ENCODE measurements at regions not wholly inside any gene's neighbourhood (a gene's known extent, or its start where the extent isn't known, plus 50 kb on each side); places are given as distances from the start of the nearest gene placed in this dataset.

GRCh38 chr4:60455380-60455779 is 744.7 kb upstream of the ADGRL3 start (continued):
- no peak for TF ChIP-seq CTCF (conservative IDR thresholded peaks at IDR 0.05; ENCODE audit: low read depth in 2 of 2)
- no peak for TF ChIP-seq CREB1 (CRISPR knock-in tag; IDR thresholded peaks at IDR 0.05; ENCODE audit: low read depth)
- TF ChIP-seq ZNF331 (CRISPR knock-in tag; IDR thresholded peaks at IDR 0.05; ENCODE audit: low read depth) = no peak
- no peak for TF ChIP-seq POLR2AphosphoS5 (IDR thresholded peaks at IDR 0.05; ENCODE audit: low read depth)
- no peak for TF ChIP-seq EZH2 (IDR thresholded peaks at IDR 0.05; ENCODE audit: low read depth, unreplicated experiment)

DNA sequence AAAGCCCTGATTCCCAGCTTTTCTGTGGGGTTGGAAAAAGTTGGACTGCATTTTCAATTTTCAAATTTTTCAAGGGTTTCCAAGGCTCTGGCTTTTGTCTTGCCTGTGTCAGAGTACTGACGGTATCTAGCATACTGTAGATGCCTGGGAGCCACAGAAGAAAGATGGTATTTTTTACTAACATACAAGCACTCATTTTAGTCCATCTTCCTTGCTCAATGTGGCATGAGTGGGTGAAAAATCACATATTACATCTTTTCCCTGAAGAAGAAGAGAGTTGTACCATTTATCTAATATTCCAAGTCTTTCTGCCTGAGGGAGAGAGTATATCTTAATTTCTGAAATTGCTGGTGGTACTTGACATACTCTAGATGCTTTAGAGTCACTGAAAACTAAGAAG is 738.6 kb upstream of the ADGRL3 start:
- H3K79me2 ChIP-seq (replicated peaks; ENCODE audit: insufficient read depth) = no peaks in the 10 kb centered on the region
- H3K36me3 ChIP-seq (ENCODE audit: insufficient read depth) = no peaks in the 10 kb centered on the region
- H3K4me1 ChIP-seq (ENCODE audit: insufficient read depth) = no peaks in the 10 kb centered on the region
- Mint-ChIP-seq H3K36me3 (ENCODE audit: low read depth) (peaks cover 2% of the 10 kb centered on the region; the same call in 1 of the 3 replicates), H3K4me3 (no peak overlapping the region), H3K27ac (no peak overlapping the region), H3K27me3 (ENCODE audit: insufficient read depth, low read depth, poor library complexity) (no peaks in the 10 kb centered on the region), H3K9me3 (peaks cover 3% of the 10 kb centered on the region; the same call in 2 of the 3 replicates), H3K4me1 (no peaks in the 10 kb centered on the region)
- H3K27ac ChIP-seq (ENCODE audit: low read depth) = no peak overlapping the region
- H4K20me1 ChIP-seq (replicated peaks; ENCODE audit: insufficient read depth) = no peaks in the 10 kb centered on the region
- no peak overlapping the region for H2AFZ ChIP-seq
- DNase-seq (ENCODE audit: low spot score) (no peak), ATAC-seq (no peak)
- H3K4me2 ChIP-seq = no peak overlapping the region
- no peaks in the 10 kb centered on the region for H3K9me2 ChIP-seq (ENCODE audit: insufficient read depth)
- no peaks in the 10 kb centered on the region for H3K27me3 ChIP-seq (ENCODE audit: insufficient read depth)
- no peak overlapping the region for H3K4me3 ChIP-seq
- H3F3A ChIP-seq (replicated peaks; ENCODE audit: low read depth) = no peaks in the 10 kb centered on the region
- TF ChIP-seq REST (IDR thresholded peaks at IDR 0.05; ENCODE audit: unreplicated experiment) (no peak), NANOG (IDR thresholded peaks at IDR 0.05; ENCODE audit: borderline replicate concordance) (no peak), STAT1 (IDR thresholded peaks at IDR 0.05; ENCODE audit: unreplicated experiment) (no peak), ZNF462 (CRISPR knock-in tag; IDR thresholded peaks at IDR 0.05) (no peak), ZNF114 (CRISPR knock-in tag; IDR thresholded peaks at IDR 0.05) (no peak), ZNF331 (CRISPR knock-in tag; IDR thresholded peaks at IDR 0.05; ENCODE audit: low read depth) (no peak), JUNB (IDR thresholded peaks at IDR 0.05; ENCODE audit: unreplicated experiment) (no peak), EZH2phosphoT487 (IDR thresholded peaks at IDR 0.05; ENCODE audit: unreplicated experiment) (no peak), POLR2AphosphoS5 (IDR thresholded peaks at IDR 0.05; ENCODE audit: low read depth) (no peak), CREB1 (CRISPR knock-in tag; IDR thresholded peaks at IDR 0.05; ENCODE audit: low read depth) (no peak), EZH2 (IDR thresholded peaks at IDR 0.05; ENCODE audit: low read depth, unreplicated experiment) (no peak)
- TF ChIP-seq, protein P1, sequence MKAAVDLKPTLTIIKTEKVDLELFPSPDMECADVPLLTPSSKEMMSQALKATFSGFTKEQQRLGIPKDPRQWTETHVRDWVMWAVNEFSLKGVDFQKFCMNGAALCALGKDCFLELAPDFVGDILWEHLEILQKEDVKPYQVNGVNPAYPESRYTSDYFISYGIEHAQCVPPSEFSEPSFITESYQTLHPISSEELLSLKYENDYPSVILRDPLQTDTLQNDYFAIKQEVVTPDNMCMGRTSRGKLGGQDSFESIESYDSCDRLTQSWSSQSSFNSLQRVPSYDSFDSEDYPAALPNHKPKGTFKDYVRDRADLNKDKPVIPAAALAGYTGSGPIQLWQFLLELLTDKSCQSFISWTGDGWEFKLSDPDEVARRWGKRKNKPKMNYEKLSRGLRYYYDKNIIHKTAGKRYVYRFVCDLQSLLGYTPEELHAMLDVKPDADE (IDR thresholded peaks at IDR 0.05) = no peak
